Uterus (tissue), 3 donors: ENCODE measurements at regions not wholly inside any gene's neighbourhood (a gene's known extent, or its start where the extent isn't known, plus 50 kb on each side); places are given as distances from the start of the nearest gene placed in this dataset.
"Not testable (repeated sequence)": the region's sequence is repeated elsewhere in the genome, so short reads cannot be mapped to it uniquely, and the experiment has no call there.

Source experiments
- DNase-seq, 2 donors: peaks; one replicate each; pipeline ENCODE4 v3.0.0-alpha.2; 2019 to 2020
- H3K27ac ChIP-seq, 2 donors: fragments of 200-600 bp; sonication (generic); 1 replicate in 1 of 2; 2 replicates in 1 of 2; pipeline ENCODE4 v1.5.1; 2016 to 2018
- H3K27me3 ChIP-seq, 2 donors: fragments of 200-600 bp; sonication (generic); one replicate each; pipeline ENCODE4 v1.5.1; 2018 to 2019; ENCODE audit warnings: control low read depth in 1 of 2
- H3K36me3 ChIP-seq, 2 donors: fragments of 200-600 bp; sonication (generic); one replicate each; pipeline ENCODE4 v1.5.1; 2019; ENCODE audit warnings: control low read depth in 1 of 2
- H3K4me1 ChIP-seq, 2 donors: fragments of 200-600 bp; sonication (generic); one replicate each; pipeline ENCODE4 v1.5.1; 2018 to 2019; ENCODE audit warnings: control low read depth in 1 of 2
- H3K4me3 ChIP-seq, 2 donors: fragments of 200-600 bp; sonication (generic); 1 replicate in 1 of 2; 2 replicates in 1 of 2; pipeline ENCODE4 v1.5.1; 2018 to 2019; ENCODE audit warnings: mild to moderate bottlenecking in 1 of 2
- H3K9me3 ChIP-seq, 2 donors: fragments of 200-600 bp; sonication (generic); one replicate each; pipeline ENCODE4 v1.5.1; 2019; ENCODE audit warnings: control low read depth in 1 of 2
- intact Hi-C: fragments of 100-400 bp; cut with DNase I; formaldehyde crosslinking; loops from one replicate; pipeline ENCODE4 v1.15.1; 2023; ENCODE audit warnings: low total_unique reads
- donor health status: DM: yes; HTN: yes; CAD: no.

DNA sequence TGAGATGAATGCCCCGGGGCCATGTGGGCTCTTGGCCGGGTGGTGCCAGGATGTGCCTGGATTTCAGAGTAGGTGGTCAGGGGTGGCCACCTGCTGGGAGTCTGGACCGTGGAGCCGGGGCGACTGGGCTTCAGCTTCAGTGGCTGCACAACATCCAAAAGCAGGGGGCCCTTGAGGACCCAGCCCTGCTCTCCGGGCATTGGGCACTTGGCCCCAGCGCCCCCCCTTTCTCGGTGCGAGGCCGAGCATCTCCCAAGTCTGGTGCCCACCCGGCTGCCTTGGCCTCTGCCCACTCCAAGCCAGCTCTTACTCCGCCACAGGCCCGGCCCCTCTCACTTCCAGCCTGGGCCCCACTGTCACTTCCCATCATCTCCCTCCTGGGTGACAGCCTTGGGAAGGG is 4429.0 kb upstream of the TPTE start:
- H3K4me1 ChIP-seq, H3K4me3 ChIP-seq, H3K36me3 ChIP-seq, H3K27ac ChIP-seq, intact Hi-C loops, H3K27me3 ChIP-seq, H3K9me3 ChIP-seq: not testable (repeated sequence)
- DNase-seq = peak in 1 of 2 donors; percentile 4

DNA sequence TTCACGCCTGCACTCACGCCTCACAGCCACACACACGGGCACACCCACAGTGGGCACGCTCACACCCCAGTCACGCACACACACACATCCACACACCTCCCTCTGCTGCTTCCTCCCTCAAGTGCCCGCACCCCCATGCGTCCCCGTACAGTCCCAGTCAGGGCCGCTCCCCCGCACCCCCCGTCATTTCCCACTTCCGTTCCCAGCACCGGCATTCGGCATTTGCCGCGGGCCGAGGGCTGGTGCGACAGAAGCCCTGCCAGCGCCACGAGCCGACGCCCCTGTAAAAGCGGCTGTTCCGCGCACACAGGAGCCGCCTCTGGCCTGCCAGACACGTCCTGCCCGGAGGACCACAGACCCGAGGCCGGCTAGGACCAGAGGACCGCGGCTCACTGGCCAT is 4428.0 kb upstream of the TPTE start:
- H3K36me3 ChIP-seq, H3K9me3 ChIP-seq, H3K4me3 ChIP-seq, H3K4me1 ChIP-seq, H3K27ac ChIP-seq, H3K27me3 ChIP-seq, intact Hi-C loops: not testable (repeated sequence)
- peak in 1 of 2 donors; percentile 35 for DNase-seq

DNA sequence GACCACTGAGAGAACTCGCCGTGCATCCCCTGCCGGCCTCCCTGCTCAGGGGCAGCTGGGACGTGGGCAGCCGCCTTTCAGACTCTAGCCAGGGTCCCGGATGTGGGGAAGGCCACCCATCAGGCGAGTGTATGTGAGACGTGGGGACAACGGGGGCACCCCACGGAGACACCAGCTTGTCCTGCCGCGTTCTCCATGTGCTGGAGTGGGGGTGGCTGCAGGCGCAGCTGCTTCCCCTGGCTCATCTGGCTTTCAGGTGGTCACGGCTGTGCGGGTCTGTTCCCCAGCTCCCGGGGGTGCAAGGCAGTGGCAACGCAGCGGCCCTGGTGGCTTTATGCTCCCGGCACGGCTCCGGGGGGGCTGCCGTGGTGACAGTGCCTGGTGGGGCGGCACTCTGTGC is 4427.5 kb upstream of the TPTE start:
- H3K27ac ChIP-seq, H3K9me3 ChIP-seq, H3K36me3 ChIP-seq, H3K4me3 ChIP-seq, H3K4me1 ChIP-seq, intact Hi-C loops, H3K27me3 ChIP-seq: not testable (repeated sequence)
- DNase-seq = peak in 1 of 2 donors; percentile 3

DNA sequence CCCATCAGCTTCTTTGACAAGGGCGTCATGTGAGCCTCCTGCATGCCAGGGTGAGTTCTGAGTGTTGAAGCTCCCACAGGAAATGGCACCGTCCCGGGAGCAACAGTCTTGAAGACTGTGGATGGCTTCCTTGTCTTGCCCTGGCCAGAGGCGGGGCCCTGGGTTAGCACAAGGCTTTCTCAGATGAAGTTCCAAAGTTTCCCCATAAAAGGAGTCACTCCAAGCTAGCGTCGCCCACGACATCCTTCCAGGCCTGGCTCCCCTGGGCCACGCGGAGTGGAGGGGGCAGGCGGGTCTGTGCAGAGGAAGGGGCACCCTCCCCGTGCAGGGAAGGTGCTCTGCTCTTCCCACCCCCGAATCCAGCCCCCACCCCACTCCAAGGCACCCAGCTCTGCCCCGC is 4426.1 kb upstream of the TPTE start:
- H3K27me3 ChIP-seq, H3K36me3 ChIP-seq, intact Hi-C loops, H3K4me3 ChIP-seq, H3K4me1 ChIP-seq, H3K9me3 ChIP-seq, H3K27ac ChIP-seq, DNase-seq: not testable (repeated sequence)

DNA sequence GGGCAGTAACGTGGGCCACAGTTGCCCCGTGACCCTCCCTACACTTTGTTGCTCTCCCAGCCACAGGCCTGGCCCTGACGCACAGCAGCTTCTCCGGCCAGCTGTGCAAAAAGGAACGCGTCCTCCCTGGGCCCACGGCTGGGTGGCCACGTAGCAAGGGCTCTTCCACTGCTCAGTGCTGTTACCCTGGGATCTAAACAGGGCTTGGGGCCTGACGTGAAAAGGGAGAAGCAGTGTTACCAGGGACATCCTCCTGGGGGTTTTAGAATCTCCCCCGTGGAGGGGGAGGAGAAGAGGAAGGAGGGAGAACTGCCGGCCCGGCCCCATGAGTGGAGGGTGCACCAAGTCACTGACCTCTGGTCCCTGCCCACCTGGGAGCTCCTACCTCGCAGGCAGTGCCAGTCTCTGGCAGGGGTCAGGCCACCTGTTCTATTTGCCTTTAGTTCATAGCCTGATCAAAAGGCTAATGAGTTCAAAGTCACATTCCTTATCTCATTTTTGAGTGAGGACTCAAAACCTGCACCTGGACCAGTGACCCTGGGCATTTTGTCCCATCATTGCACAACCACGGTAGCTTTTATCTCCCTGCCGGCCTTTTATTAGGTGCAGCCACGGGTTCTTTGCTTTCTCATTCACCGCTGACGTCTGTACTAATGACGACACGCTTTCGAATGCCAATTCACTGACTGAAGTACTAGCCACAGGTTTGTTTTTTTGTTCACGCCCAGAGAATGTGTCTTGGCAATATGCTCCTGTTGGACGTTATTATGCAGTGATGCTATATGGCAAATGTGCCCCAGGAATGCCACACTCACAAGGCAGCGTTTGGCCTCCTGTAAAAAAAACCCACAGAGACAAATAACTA is 4424.6 kb upstream of the TPTE start:
- H3K4me3 ChIP-seq, H3K9me3 ChIP-seq, intact Hi-C loops, H3K27ac ChIP-seq, H3K27me3 ChIP-seq, H3K4me1 ChIP-seq, DNase-seq, H3K36me3 ChIP-seq: not testable (repeated sequence)

DNA sequence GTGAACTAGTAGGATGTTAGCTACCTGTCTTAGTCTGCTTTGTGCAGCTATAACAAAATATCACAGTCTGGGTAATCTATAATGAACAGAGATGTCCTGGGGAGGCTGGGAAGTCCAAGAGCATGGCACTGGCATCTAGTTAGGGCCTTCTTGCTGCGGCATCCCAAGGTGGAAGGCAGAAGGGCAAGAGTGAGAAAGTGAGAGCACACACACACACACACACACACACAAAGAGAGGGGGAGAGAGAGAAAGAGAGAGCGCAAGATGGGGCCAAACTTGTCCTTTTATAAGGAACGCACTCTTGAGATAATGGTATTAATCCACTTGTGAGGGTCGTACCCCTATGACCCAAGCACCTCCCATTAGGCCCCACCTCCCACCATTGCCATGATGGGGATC is 4423.6 kb upstream of the TPTE start:
- H3K4me1 ChIP-seq, DNase-seq, H3K27ac ChIP-seq, H3K36me3 ChIP-seq, H3K9me3 ChIP-seq, intact Hi-C loops, H3K4me3 ChIP-seq, H3K27me3 ChIP-seq: not testable (repeated sequence)

DNA sequence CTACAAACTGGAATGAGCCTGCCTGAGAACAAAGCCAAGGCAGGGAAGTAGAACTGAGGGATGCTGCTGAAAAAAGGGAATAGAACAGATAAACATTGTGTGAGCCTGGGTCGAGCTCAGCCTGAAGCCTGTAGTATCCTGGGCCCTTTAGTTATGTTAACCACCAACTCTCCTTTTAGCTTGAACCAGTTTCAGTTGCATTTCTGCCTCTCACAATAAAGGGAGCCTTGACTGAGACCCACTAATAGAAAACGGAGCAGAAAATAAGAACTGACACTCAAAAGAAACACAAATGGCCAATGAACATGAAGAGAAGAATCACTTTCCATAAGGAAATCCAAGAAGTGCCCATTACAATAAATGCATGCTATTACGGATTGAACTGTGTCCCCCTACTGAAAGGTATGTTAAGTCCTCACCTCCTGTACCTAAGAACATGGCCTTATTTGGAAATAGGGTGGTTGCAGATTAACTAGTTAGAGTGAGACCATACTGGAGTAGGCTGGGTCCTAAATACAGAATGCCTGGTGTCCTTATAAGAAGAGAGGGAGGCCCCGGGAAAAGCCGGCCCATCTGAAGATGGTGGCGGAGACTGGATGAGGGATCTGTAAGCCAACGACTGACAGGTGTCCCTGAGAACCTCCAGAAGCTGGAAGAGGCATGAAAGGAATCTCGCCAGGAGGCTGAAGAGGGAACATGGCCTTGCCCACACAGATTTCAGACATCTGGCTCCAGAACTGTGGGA is 4423.0 kb upstream of the TPTE start:
- H3K9me3 ChIP-seq, H3K4me3 ChIP-seq, H3K4me1 ChIP-seq, H3K27ac ChIP-seq, H3K36me3 ChIP-seq, H3K27me3 ChIP-seq, intact Hi-C loops, DNase-seq: not testable (repeated sequence)

DNA sequence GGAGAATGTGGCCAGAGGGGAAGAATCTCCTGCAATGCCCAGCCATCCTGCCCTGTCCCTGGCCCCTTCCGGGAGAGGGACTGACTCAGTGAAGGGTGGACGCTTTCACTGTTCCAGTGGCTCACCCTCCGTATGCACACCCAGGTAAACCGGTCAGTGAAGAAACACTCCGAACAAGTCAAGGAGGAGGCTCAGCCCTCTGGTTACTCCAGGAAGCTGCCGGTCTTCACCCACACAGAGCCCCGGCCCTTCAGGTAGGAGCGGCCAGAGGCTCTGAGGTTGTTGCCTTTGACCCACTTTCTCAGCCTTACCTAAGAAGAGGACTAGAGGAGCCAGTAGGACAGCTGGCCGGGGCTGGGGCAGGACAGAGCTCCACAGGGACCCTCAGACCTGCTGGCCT is 4419.8 kb upstream of the TPTE start:
- intact Hi-C loops, H3K4me1 ChIP-seq, H3K27me3 ChIP-seq, H3K4me3 ChIP-seq, DNase-seq, H3K36me3 ChIP-seq, H3K9me3 ChIP-seq, H3K27ac ChIP-seq: not testable (repeated sequence)

DNA sequence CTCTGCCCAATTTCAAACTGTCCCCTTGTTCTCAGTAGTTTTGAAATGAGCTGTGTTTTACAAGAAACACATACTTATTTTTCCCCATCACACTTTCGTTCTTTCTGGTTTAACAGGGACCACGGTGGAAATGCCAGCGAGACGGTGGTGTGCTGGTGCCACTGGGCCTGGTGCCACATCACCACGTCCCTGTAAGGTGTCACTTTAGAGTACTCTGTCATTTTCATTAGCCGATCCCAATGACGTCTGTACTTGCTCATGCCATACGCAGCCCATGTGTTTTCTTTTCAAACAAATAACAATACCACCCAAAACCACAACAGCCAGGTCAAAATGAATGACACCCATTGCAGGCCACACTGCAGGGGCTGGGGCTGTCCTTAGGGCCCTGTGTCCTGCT is 4416.8 kb upstream of the TPTE start:
- intact Hi-C loops, H3K36me3 ChIP-seq, H3K4me3 ChIP-seq, H3K4me1 ChIP-seq, DNase-seq, H3K9me3 ChIP-seq, H3K27ac ChIP-seq, H3K27me3 ChIP-seq: not testable (repeated sequence)

DNA sequence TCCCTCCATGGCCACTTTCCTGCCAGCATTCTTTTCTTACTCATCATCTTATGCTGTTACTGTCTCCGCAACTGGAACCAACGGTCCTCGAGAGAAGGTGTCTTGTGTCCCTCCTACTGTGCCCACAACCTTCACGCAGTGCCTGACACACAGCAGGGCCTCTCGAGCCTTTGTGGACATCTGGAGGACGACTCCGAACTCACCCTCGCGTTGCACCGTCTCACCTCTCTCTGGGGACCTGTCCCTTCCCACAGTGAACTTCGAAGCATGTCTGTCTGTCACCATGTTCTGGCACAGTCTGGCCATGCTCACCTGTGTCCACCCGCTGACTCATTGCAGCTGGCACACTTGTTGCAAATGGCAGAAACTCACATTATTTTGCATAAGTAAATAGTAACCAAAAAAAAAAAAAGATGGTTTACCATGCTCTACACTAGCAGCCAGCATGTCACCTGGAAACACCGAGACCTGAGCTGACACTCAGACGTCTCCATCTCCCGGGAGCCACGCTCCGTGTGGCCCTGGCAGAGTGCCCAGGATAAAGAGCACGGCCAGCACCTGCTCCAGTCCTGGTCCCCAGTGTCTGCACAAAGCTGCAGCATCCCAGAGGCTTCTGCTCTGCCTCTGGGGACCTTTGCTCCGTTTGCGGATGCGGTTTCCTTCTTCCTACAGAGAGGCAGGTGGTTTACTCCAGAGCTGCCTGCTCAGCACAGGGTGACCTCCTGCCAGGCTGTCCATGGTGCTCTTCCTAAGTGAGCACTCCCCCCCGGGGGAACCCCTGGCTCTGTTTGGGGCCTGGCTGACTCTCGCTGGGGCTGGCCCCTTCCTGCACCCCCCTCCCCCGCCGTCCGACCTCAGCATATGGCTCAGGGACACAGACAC is 4414.5 kb upstream of the TPTE start:
- H3K27me3 ChIP-seq, H3K4me1 ChIP-seq, H3K4me3 ChIP-seq, intact Hi-C loops, DNase-seq, H3K36me3 ChIP-seq, H3K27ac ChIP-seq, H3K9me3 ChIP-seq: not testable (repeated sequence)

DNA sequence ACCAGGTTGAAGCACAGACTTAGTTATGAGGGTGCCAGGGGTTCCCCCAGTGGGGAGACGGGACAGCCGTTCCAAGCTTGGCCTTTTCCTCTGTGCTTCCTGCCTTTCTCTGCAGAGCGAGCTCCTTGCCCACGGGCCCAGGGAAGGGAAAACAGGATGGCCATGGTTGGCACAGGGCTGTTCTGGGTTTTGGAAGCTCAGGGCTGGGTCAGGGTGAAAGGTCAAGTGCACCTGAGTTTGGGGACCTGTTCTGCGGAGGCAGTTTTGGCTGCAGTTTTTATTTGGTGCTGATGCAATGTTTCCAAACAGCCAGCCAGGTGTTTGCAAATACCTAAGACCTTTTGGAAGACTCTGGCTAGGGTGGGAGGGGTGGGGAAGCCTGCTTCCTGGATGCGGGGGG is 4412.5 kb upstream of the TPTE start:
- DNase-seq, H3K4me3 ChIP-seq, H3K36me3 ChIP-seq, intact Hi-C loops, H3K27ac ChIP-seq, H3K27me3 ChIP-seq, H3K4me1 ChIP-seq, H3K9me3 ChIP-seq: not testable (repeated sequence)

DNA sequence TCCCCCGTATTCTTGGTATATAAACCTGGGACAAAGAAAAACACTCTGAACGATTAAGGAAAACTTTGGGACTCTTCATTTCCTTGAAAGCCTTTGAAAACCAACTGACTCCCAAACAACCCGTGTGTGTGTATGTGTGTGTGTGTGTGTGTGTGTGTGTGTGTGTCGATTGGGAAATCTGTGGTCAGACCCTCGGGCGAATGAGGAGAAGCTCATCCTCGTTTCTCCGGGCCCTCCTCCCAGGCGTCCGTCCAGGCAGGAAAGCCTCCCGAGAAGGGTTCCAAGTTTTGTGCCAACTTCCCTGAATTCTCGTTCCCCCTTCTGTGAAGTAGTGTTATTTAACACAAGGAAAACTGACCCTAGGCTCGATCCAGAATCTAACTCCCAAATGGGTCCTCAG is 4411.6 kb upstream of the TPTE start:
- H3K27me3 ChIP-seq, H3K4me3 ChIP-seq, H3K36me3 ChIP-seq, intact Hi-C loops, H3K9me3 ChIP-seq, H3K4me1 ChIP-seq: not testable (repeated sequence)
- DNase-seq = peak; percentile 38 to 75
- peak overlapping the region in 1 of 2 donors; percentile 63 for H3K27ac ChIP-seq
